A549 (cell line): ENCODE measurements at regions not wholly inside any gene's neighbourhood (a gene's known extent, or its start where the extent isn't known, plus 50 kb on each side); places are given as distances from the start of the nearest gene placed in this dataset.
"Not testable (repeated sequence)": the region's sequence is repeated elsewhere in the genome, so short reads cannot be mapped to it uniquely, and the experiment has no call there.

Experiments
- TF ChIP-seq, protein P1 (sequence below): fragments of 200-600 bp; sonication (generic); IDR thresholded peaks from 2 replicates; pipeline ENCODE4 v1.6.1; 2016; ENCODE audit warnings: antibody characterized with exemption, mild to moderate bottlenecking, moderate library complexity
- TF ChIP-seq, protein P2 (sequence below): fragments of >200 bp; sonication (Bioruptor Twin); formaldehyde crosslinking; IDR thresholded peaks from 3 replicates; pipeline ENCODE4 v1.5.1; 2016

DNA sequence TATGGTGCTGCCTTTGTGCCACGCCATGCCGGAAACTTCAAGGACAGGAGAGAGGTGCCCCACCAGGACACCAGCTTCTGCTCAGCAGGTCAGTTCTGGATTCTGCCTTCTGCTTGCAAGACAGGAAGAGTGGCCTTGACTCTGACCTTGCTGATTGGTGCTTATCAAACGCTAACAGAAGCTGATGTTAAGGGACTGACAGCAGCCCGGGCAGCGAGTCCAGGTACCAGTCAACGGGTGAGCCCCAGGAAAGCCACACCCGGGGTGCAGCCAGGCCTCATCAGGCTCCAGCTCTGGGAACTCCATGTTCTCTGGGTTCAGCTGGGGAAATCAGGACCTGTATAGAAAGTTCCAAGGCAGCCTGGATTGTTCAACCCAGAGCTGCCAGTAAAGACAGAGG lies 116.8 kb upstream of the MTLN start:
- TF ChIP-seq, protein P1, sequence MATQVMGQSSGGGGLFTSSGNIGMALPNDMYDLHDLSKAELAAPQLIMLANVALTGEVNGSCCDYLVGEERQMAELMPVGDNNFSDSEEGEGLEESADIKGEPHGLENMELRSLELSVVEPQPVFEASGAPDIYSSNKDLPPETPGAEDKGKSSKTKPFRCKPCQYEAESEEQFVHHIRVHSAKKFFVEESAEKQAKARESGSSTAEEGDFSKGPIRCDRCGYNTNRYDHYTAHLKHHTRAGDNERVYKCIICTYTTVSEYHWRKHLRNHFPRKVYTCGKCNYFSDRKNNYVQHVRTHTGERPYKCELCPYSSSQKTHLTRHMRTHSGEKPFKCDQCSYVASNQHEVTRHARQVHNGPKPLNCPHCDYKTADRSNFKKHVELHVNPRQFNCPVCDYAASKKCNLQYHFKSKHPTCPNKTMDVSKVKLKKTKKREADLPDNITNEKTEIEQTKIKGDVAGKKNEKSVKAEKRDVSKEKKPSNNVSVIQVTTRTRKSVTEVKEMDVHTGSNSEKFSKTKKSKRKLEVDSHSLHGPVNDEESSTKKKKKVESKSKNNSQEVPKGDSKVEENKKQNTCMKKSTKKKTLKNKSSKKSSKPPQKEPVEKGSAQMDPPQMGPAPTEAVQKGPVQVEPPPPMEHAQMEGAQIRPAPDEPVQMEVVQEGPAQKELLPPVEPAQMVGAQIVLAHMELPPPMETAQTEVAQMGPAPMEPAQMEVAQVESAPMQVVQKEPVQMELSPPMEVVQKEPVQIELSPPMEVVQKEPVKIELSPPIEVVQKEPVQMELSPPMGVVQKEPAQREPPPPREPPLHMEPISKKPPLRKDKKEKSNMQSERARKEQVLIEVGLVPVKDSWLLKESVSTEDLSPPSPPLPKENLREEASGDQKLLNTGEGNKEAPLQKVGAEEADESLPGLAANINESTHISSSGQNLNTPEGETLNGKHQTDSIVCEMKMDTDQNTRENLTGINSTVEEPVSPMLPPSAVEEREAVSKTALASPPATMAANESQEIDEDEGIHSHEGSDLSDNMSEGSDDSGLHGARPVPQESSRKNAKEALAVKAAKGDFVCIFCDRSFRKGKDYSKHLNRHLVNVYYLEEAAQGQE = not testable (repeated sequence)
- TF ChIP-seq, protein P2, sequence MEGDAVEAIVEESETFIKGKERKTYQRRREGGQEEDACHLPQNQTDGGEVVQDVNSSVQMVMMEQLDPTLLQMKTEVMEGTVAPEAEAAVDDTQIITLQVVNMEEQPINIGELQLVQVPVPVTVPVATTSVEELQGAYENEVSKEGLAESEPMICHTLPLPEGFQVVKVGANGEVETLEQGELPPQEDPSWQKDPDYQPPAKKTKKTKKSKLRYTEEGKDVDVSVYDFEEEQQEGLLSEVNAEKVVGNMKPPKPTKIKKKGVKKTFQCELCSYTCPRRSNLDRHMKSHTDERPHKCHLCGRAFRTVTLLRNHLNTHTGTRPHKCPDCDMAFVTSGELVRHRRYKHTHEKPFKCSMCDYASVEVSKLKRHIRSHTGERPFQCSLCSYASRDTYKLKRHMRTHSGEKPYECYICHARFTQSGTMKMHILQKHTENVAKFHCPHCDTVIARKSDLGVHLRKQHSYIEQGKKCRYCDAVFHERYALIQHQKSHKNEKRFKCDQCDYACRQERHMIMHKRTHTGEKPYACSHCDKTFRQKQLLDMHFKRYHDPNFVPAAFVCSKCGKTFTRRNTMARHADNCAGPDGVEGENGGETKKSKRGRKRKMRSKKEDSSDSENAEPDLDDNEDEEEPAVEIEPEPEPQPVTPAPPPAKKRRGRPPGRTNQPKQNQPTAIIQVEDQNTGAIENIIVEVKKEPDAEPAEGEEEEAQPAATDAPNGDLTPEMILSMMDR = not testable (repeated sequence)
